GM18505 (cell line): ENCODE measurements at regions not wholly inside any gene's neighbourhood (a gene's known extent, or its start where the extent isn't known, plus 50 kb on each side); places are given as distances from the start of the nearest gene placed in this dataset.

Experiments
- ATAC-seq: cut with Tn5 transposase; IDR thresholded peaks from one replicate; pipeline ENCODE4 v1.9.1; 2021; ENCODE audit not compliant: unreplicated experiment
- POLR2A ChIP-seq: IDR thresholded peaks from 4 replicates; pipeline ENCODE4 v1.6.1; 2011; ENCODE audit warnings: borderline replicate concordance; ENCODE audit not compliant: insufficient read depth, insufficient read length; ENCODE audit errors: extremely low read depth

DNA sequence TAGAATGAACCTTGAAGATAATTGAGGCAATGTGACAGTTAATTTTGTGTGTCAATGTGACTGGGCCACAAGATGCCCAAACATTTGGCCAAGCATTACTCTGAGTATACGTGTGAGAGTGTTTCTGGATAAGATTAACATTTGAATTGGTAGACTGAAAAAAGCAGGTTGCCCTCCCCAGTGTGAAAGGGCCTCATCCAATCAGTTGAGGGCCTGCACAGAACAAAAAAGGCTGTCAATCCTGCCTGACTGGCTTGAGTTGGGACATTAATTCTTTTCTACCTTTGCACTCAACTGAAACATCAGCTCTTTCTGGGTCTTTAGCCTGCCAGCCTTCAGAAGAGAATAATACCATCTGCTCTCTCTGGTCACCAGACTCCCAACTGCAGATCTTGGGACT, 56.6 kb upstream of the PDE1C start:
- no peak for ATAC-seq
- TF ChIP-seq POLR2A = no peak
